ENCODE measurements at regions not wholly inside any gene's neighbourhood (a gene's known extent, or its start where the extent isn't known, plus 50 kb on each side); places are given as distances from the start of the nearest gene placed in this dataset.

DNA sequence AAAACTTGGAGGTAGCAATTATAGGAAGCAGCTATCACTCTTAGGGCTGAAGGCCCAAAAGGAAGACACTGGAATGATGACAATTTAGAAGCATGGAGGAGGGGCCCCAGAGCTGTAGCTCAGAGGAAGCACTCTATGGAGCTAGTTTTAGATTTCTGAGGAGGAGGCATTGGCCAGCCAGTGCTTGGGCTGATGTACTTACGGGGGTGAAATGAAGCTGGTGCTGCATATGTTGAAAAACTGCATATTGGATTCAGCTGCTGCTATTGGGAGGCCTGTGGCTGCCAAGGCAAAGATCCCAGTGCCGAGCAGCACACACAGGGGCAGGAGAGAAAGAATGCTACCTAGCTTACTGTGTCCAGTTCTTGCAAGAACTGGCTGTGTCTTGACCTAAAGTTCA lies 53.9 kb upstream of the HMHB1 start:
- TF ChIP-seq CTCF (IDR thresholded peaks at IDR 0.05), result no peak
- TF ChIP-seq POLR2AphosphoS5 (IDR thresholded peaks at IDR 0.05), result no peak
- no peak for TF ChIP-seq POLR2A (IDR thresholded peaks at IDR 0.05)

Data from sigmoid colon (tissue), 4 donors.